HG03039 (cell line): ENCODE measurements at regions not wholly inside any gene's neighbourhood (a gene's known extent, or its start where the extent isn't known, plus 50 kb on each side); places are given as distances from the start of the nearest gene placed in this dataset.

Experiments
- ATAC-seq: cut with Tn5 transposase; IDR thresholded peaks from one replicate; pipeline ENCODE4 v1.9.1; 2021; ENCODE audit warnings: mild to moderate bottlenecking, moderate library complexity; ENCODE audit not compliant: unreplicated experiment

- no peak for ATAC-seq
Observed at GRCh38 chr7:35581605-35582210, 113.2 kb downstream of the HERPUD2 start.

- no peak for ATAC-seq
Observed at GRCh38 chr7:35576031-35576573, 118.8 kb downstream of the HERPUD2 start.

GRCh38 chr7:35571611-35572240, 123.2 kb downstream of the HERPUD2 start:
- no peak for ATAC-seq

- no peak for ATAC-seq
Observed at GRCh38 chr7:35570937-35571336, 124.0 kb downstream of the HERPUD2 start.

- no peak for ATAC-seq
Observed at GRCh38 chr7:35565927-35566326, 129.0 kb downstream of the HERPUD2 start.

GRCh38 chr7:35558841-35559240, 136.1 kb downstream of the HERPUD2 start:
- no peak for ATAC-seq

GRCh38 chr7:35556515-35557471, 138.1 kb downstream of the HERPUD2 start:
- ATAC-seq, result no peak

GRCh38 chr7:35555934-35556333, 139.0 kb downstream of the HERPUD2 start:
- ATAC-seq, result no peak

GRCh38 chr7:35555386-35555785, 139.5 kb downstream of the HERPUD2 start:
- ATAC-seq, result no peak

GRCh38 chr7:35553519-35553918, 141.4 kb downstream of the HERPUD2 start:
- no peak for ATAC-seq

- ATAC-seq, result no peak
Observed at GRCh38 chr7:35552691-35553090, 142.2 kb downstream of the HERPUD2 start.

GRCh38 chr7:35551321-35552081, 143.4 kb downstream of the HERPUD2 start:
- ATAC-seq, result no peak

- ATAC-seq, result no peak
Observed at GRCh38 chr7:35550831-35551230, 144.1 kb downstream of the HERPUD2 start.

GRCh38 chr7:35549781-35550180, 145.2 kb downstream of the HERPUD2 start:
- no peak for ATAC-seq

- no peak for ATAC-seq
Observed at GRCh38 chr7:35548291-35548690, 146.6 kb downstream of the HERPUD2 start.

GRCh38 chr7:35546691-35547429, 148.1 kb downstream of the HERPUD2 start:
- no peak for ATAC-seq

- ATAC-seq, result no peak
Observed at GRCh38 chr7:35545831-35546230, 149.1 kb downstream of the HERPUD2 start.

GRCh38 chr7:35544028-35544742, 150.8 kb downstream of the HERPUD2 start:
- no peak for ATAC-seq
